M059J (cell line): ENCODE measurements at regions not wholly inside any gene's neighbourhood (a gene's known extent, or its start where the extent isn't known, plus 50 kb on each side); places are given as distances from the start of the nearest gene placed in this dataset.
A peak's percentile ranks its signal among the peaks of the same experiment; 100 is the strongest.
"Not testable (repeated sequence)": the region's sequence is repeated elsewhere in the genome, so short reads cannot be mapped to it uniquely, and the experiment has no call there.

Source experiments
- DNase-seq: peaks from one replicate; pipeline ENCODE4 v3.0.0-alpha.2; 2012; ENCODE audit warnings: low read depth

- DNase-seq = no peak
Measured at GRCh38 chr2:129008881-129009554, 690.4 kb upstream of the HS6ST1 start.

GRCh38 chr2:129009555-129010146 lies 691.0 kb upstream of the HS6ST1 start:
- no peak for DNase-seq

- DNase-seq = no peak
Measured at GRCh38 chr2:129010262-129010661, 691.6 kb upstream of the HS6ST1 start.

- no peak for DNase-seq
Measured at GRCh38 chr2:129011466-129012061, 692.9 kb upstream of the HS6ST1 start.

- no peak for DNase-seq
Measured at GRCh38 chr2:129014432-129014831, 695.8 kb upstream of the HS6ST1 start.

GRCh38 chr2:129015397-129016285 lies 697.0 kb upstream of the HS6ST1 start:
- no peak for DNase-seq

GRCh38 chr2:129016972-129017371 lies 698.3 kb upstream of the HS6ST1 start:
- DNase-seq = no peak

- no peak for DNase-seq
Measured at GRCh38 chr2:129024796-129025195, 706.1 kb upstream of the HS6ST1 start.

- DNase-seq = no peak
Measured at GRCh38 chr2:129035992-129036391, 717.3 kb upstream of the HS6ST1 start.

- DNase-seq = not testable (repeated sequence)
Measured at GRCh38 chr2:129043677-129044076, 725.0 kb upstream of the HS6ST1 start.

- not testable (repeated sequence) for DNase-seq
Measured at GRCh38 chr2:129046475-129046874, 727.8 kb upstream of the HS6ST1 start.

- no peak for DNase-seq
Measured at GRCh38 chr2:129050101-129050500, 731.4 kb upstream of the HS6ST1 start.

GRCh38 chr2:129055242-129055641 lies 736.6 kb upstream of the HS6ST1 start:
- no peak for DNase-seq

- no peak for DNase-seq
Measured at GRCh38 chr2:129055824-129056223, 737.2 kb upstream of the HS6ST1 start.

GRCh38 chr2:129056309-129056958 lies 737.8 kb upstream of the HS6ST1 start:
- no peak for DNase-seq

GRCh38 chr2:129056959-129057317 lies 738.3 kb upstream of the HS6ST1 start:
- DNase-seq = no peak

- no peak for DNase-seq
Measured at GRCh38 chr2:129058981-129059380, 740.3 kb upstream of the HS6ST1 start.

- no peak for DNase-seq
Measured at GRCh38 chr2:129059476-129059875, 740.8 kb upstream of the HS6ST1 start.

GRCh38 chr2:129061069-129061768 lies 742.6 kb upstream of the HS6ST1 start:
- DNase-seq = peak; percentile 13

- no peak for DNase-seq
Measured at GRCh38 chr2:129061769-129062121, 743.1 kb upstream of the HS6ST1 start.

- DNase-seq = no peak
Measured at GRCh38 chr2:129062146-129062912, 743.7 kb upstream of the HS6ST1 start.
